GM18511 (cell line): ENCODE measurements at regions not wholly inside any gene's neighbourhood (a gene's known extent, or its start where the extent isn't known, plus 50 kb on each side); places are given as distances from the start of the nearest gene placed in this dataset.

ENCODE experiments used
- ATAC-seq: cut with Tn5 transposase; IDR thresholded peaks from one replicate; pipeline ENCODE4 v1.9.1; 2021; ENCODE audit warnings: mild to moderate bottlenecking, moderate library complexity; ENCODE audit not compliant: unreplicated experiment

GRCh38 chr6:137772541-137773250 is 94.4 kb upstream of the TNFAIP3 start:
- no peak for ATAC-seq

GRCh38 chr6:137775227-137775626 is 91.8 kb upstream of the TNFAIP3 start:
- ATAC-seq = no peak

- ATAC-seq = no peak
Measured at GRCh38 chr6:137775720-137776119, 91.3 kb upstream of the TNFAIP3 start.

- ATAC-seq = no peak
Measured at GRCh38 chr6:137776256-137776655, 90.8 kb upstream of the TNFAIP3 start.

- ATAC-seq = no peak
Measured at GRCh38 chr6:137776786-137777686, 90.0 kb upstream of the TNFAIP3 start.

GRCh38 chr6:137777687-137778075 is 89.4 kb upstream of the TNFAIP3 start:
- ATAC-seq = no peak

- no peak for ATAC-seq
Measured at GRCh38 chr6:137779982-137780381, 87.1 kb upstream of the TNFAIP3 start.

GRCh38 chr6:137780447-137781034 is 86.5 kb upstream of the TNFAIP3 start:
- no peak for ATAC-seq

- no peak for ATAC-seq
Measured at GRCh38 chr6:137781639-137782038, 85.4 kb upstream of the TNFAIP3 start.

GRCh38 chr6:137782166-137783039 is 84.7 kb upstream of the TNFAIP3 start:
- ATAC-seq = no peak

GRCh38 chr6:137783710-137784109 is 83.3 kb upstream of the TNFAIP3 start:
- ATAC-seq = no peak

- ATAC-seq = no peak
Measured at GRCh38 chr6:137784583-137784982, 82.5 kb upstream of the TNFAIP3 start.

- ATAC-seq = no peak
Measured at GRCh38 chr6:137787016-137787415, 80.0 kb upstream of the TNFAIP3 start.

GRCh38 chr6:137788248-137788647 is 78.8 kb upstream of the TNFAIP3 start:
- no peak for ATAC-seq

GRCh38 chr6:137791281-137792159 is 75.5 kb upstream of the TNFAIP3 start:
- ATAC-seq = no peak

GRCh38 chr6:137792160-137793033 is 74.7 kb upstream of the TNFAIP3 start:
- ATAC-seq = no peak

GRCh38 chr6:137793805-137794515 is 73.1 kb upstream of the TNFAIP3 start:
- ATAC-seq = no peak

GRCh38 chr6:137794516-137795201 is 72.4 kb upstream of the TNFAIP3 start:
- ATAC-seq = no peak
